Brain microvascular endothelial cell (primary cell): ENCODE measurements at regions not wholly inside any gene's neighbourhood (a gene's known extent, or its start where the extent isn't known, plus 50 kb on each side); places are given as distances from the start of the nearest gene placed in this dataset.

Experiments used
- DNase-seq: peaks from one replicate; pipeline ENCODE4 v3.0.0-alpha.2; 2020
- H3K27ac ChIP-seq: fragments of 250-450 bp; sonication (Bioruptor Pico); 2 replicates; pipeline ENCODE4 v1.5.1; 2020; ENCODE audit warnings: mild to moderate bottlenecking, moderate library complexity
- H3K27me3 ChIP-seq: fragments of 250-450 bp; sonication (Bioruptor Pico); replicated peaks from 2 replicates; pipeline ENCODE4 v1.5.1; 2020; ENCODE audit warnings: mild to moderate bottlenecking
- H3K36me3 ChIP-seq: fragments of 250-450 bp; sonication (Bioruptor Pico); replicated peaks from 2 replicates; pipeline ENCODE4 v1.5.1; 2020; ENCODE audit warnings: mild to moderate bottlenecking
- H3K4me3 ChIP-seq: 2 replicates; pipeline ENCODE4 v1.5.1; 2011; ENCODE audit warnings: low read depth, mild to moderate bottlenecking, control low read depth, low read length, moderate library complexity
- in situ Hi-C: cut with HindIII; loops from 2 replicates; pipeline ENCODE4 v1.10.0; 2017; ENCODE audit warnings: low sequenced_read_pairs, low pct_ligation_motif_present
- TF ChIP-seq, protein P1 (sequence below): IDR thresholded peaks from 2 replicates; pipeline ENCODE4 v1.5.1; 2011; ENCODE audit warnings: low read depth, mild to moderate bottlenecking, moderate library complexity, low read length, control low read depth, inconsistent platforms; ENCODE audit errors: missing control alignments

DNA sequence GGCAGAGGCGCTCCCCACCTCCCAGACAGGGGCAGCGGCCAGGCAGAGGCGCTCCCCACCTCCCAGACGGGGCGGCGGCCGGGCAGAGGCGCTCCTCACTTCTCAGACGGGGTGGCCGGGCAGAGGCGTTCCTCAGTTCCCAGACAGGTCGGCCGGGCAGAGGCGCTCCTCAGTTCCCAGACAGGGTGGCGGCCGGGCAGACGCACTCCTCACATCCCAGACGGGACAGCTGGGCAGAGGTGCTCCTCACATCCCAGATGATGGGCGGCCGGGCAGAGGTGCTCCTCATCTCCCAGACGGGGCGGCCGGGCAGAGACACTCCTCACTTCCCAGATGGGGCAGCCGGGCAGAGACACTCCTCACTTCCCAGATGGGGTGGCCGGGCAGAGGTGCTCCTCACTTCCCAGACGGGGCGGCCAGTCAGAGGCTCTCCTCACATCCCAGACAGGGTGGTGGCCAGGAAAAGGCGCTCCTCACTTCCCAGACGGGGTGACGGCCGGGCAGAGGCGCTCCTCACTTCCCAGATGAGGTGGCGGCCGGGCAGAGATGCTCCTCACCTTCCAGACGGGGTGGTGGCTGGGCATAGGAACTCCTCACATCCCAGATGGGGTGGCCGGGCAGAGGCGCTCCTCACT is 75.1 kb downstream of the CARTPT start:
- H3K4me3 ChIP-seq = no peak overlapping the region
- no peak for DNase-seq

DNA sequence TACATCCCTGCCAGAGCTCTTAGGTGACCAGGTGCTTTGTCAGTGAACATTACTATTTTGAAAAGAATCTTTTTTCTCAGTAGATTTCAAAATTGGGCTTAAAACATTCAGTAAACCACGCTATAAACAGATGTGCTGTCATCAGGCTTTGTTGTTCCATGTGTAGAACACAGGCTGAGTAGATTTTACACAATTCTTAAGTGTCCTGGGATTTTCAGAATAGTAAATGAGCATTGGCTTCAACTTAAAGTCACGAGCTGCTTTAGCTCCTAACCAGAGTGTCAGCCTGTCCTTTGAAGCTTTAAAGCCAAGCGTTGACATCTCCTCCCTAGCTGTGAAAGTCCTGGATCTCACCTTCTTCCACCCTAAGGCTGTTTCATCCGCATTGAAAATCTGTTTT is 83.6 kb downstream of the CARTPT start:
- DNase-seq = no peak
- no peaks in the 10 kb centered on the region for H3K36me3 ChIP-seq
- no peak overlapping the region for H3K4me3 ChIP-seq
- in situ Hi-C loops = no loop called here
- no peaks in the 10 kb centered on the region for H3K27me3 ChIP-seq
- H3K27ac ChIP-seq = no peak overlapping the region
- TF ChIP-seq, protein P1, sequence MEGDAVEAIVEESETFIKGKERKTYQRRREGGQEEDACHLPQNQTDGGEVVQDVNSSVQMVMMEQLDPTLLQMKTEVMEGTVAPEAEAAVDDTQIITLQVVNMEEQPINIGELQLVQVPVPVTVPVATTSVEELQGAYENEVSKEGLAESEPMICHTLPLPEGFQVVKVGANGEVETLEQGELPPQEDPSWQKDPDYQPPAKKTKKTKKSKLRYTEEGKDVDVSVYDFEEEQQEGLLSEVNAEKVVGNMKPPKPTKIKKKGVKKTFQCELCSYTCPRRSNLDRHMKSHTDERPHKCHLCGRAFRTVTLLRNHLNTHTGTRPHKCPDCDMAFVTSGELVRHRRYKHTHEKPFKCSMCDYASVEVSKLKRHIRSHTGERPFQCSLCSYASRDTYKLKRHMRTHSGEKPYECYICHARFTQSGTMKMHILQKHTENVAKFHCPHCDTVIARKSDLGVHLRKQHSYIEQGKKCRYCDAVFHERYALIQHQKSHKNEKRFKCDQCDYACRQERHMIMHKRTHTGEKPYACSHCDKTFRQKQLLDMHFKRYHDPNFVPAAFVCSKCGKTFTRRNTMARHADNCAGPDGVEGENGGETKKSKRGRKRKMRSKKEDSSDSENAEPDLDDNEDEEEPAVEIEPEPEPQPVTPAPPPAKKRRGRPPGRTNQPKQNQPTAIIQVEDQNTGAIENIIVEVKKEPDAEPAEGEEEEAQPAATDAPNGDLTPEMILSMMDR = no peak

More for the DNA sequence above, 75.1 kb downstream of the CARTPT start:
- TF ChIP-seq, protein P1 = no peak
- Histone ChIP-seq H3K27me3 (no peaks in the 10 kb centered on the region), H3K36me3 (no peaks in the 10 kb centered on the region), H3K27ac (no peak overlapping the region)
- in situ Hi-C loops = no loop called here

GRCh38 chr5:71806711-71807110 is 87.6 kb downstream of the CARTPT start:
- Histone ChIP-seq H3K27ac (no peak overlapping the region), H3K4me3 (no peak overlapping the region), H3K36me3 (no peaks in the 10 kb centered on the region), H3K27me3 (no peaks in the 10 kb centered on the region)
- in situ Hi-C loops = no loop called here
- TF ChIP-seq, protein P1 = no peak
- no peak for DNase-seq

- in situ Hi-C loops = no loop called here
- H3K27ac ChIP-seq = no peak overlapping the region
- no peak for DNase-seq
- no peak overlapping the region for H3K4me3 ChIP-seq
- TF ChIP-seq, protein P1 = no peak
- no peaks in the 10 kb centered on the region for H3K36me3 ChIP-seq
- no peaks in the 10 kb centered on the region for H3K27me3 ChIP-seq
Observed at GRCh38 chr5:71807909-71808308, 88.8 kb downstream of the CARTPT start.

GRCh38 chr5:71809446-71809845 is 90.4 kb downstream of the CARTPT start:
- Histone ChIP-seq H3K4me3 (no peak overlapping the region), H3K27ac (no peak overlapping the region), H3K27me3 (no peaks in the 10 kb centered on the region), H3K36me3 (no peaks in the 10 kb centered on the region)
- in situ Hi-C loops = no loop called here
- TF ChIP-seq, protein P1 = no peak
- no peak for DNase-seq

DNA sequence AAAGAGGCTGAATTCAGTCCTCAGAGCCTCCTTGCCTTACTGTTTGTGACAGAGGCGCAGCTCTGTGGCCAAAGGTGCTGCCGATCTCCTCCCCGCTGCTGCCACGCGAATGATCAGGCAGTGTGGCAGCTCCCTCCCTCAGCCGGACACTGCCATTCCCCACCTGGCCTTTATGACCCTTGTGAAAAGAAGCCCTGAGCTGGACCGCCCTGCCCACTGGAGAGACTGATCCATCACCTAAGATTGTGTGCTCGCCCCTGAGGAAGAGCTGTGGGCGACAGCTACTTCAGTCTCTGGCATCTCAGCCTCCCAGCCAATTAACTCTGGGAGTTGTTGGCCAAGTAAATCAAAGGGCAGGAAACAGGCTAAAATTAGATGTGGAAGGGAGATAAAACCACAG is 90.9 kb downstream of the CARTPT start:
- no peak overlapping the region for H3K4me3 ChIP-seq
- no peak overlapping the region for H3K27ac ChIP-seq
- TF ChIP-seq, protein P1 = no peak
- H3K27me3 ChIP-seq = no peaks in the 10 kb centered on the region
- in situ Hi-C loops = no loop called here
- no peaks in the 10 kb centered on the region for H3K36me3 ChIP-seq
- DNase-seq = no peak
